Esophagus (tissue), 2 donors: ENCODE measurements at regions not wholly inside any gene's neighbourhood (a gene's known extent, or its start where the extent isn't known, plus 50 kb on each side); places are given as distances from the start of the nearest gene placed in this dataset.

Experiments
- H3K27ac ChIP-seq, 2 donors: one replicate each; pipeline ENCODE4 v1.5.1; 2013; ENCODE audit warnings: low read depth in 2 of 2, mild to moderate bottlenecking in 2 of 2, inconsistent platforms in 1 of 2, low read length in 1 of 2, moderate library complexity in 1 of 2
- H3K27me3 ChIP-seq, 2 donors: one replicate each; pipeline ENCODE4 v1.6.1; 2013; ENCODE audit warnings: low read length in 2 of 2, control low read depth in 1 of 2, mild to moderate bottlenecking in 1 of 2; ENCODE audit not compliant: insufficient read depth in 2 of 2, control insufficient read depth in 1 of 2
- H3K36me3 ChIP-seq, 2 donors: one replicate each; pipeline ENCODE4 v1.6.1; 2013; ENCODE audit warnings: low read length in 1 of 2; ENCODE audit not compliant: control insufficient read depth in 2 of 2, insufficient read depth in 2 of 2
- H3K4me1 ChIP-seq, 2 donors: one replicate each; pipeline ENCODE4 v1.6.1; 2013; ENCODE audit warnings: low read length in 1 of 2; ENCODE audit not compliant: control insufficient read depth in 2 of 2, insufficient read depth in 2 of 2
- H3K4me3 ChIP-seq, 2 donors: one replicate each; pipeline ENCODE4 v1.5.1; 2013; ENCODE audit warnings: low read length in 2 of 2, mild to moderate bottlenecking in 2 of 2, low read depth in 1 of 2, moderate library complexity in 1 of 2
- H3K9me3 ChIP-seq, 2 donors: one replicate each; pipeline ENCODE4 v1.6.1; 2013; ENCODE audit warnings: mild to moderate bottlenecking in 2 of 2, low read depth in 1 of 2, low read length in 1 of 2, moderate library complexity in 1 of 2; ENCODE audit not compliant: control insufficient read depth in 2 of 2, insufficient read depth in 1 of 2
- WGBS, 2 donors: extraction: QIAGEN DNeasy Blood & Tissue Kit; methylation state at CpG; one replicate each; pipeline ENCODE4 v1.1.7; 2013; 5-methylcytosine and 5-hydroxymethylcytosine counted together
- donor health status: healthy with polysubstance abuse.
- donor health status: Bipolar disorder and iron deficiency.

- Histone ChIP-seq H3K27ac (no peak overlapping the region), H3K36me3 (no peaks in the 10 kb centered on the region), H3K9me3 (no peaks in the 10 kb centered on the region), H3K4me3 (no peak overlapping the region), H3K4me1 (no peaks in the 10 kb centered on the region), H3K27me3 (no peaks in the 10 kb centered on the region)
- WGBS, 2 donors = 90 to 91% methylated on average over 3 of the region's 3 CpGs
Observed at GRCh38 chr18:22697561-22697960, 235.6 kb upstream of the RBBP8 start.

GRCh38 chr18:22698711-22699110 lies 234.4 kb upstream of the RBBP8 start:
- WGBS, 2 donors = 82 to 100% methylated on average over 1 of the region's 1 CpG
- H3K36me3 ChIP-seq = no peaks in the 10 kb centered on the region
- H3K27ac ChIP-seq = no peak overlapping the region
- no peak overlapping the region for H3K4me3 ChIP-seq
- H3K27me3 ChIP-seq = no peaks in the 10 kb centered on the region
- H3K9me3 ChIP-seq = no peaks in the 10 kb centered on the region
- no peaks in the 10 kb centered on the region for H3K4me1 ChIP-seq

- no peak overlapping the region for H3K27ac ChIP-seq
- H3K4me1 ChIP-seq = no peaks in the 10 kb centered on the region
- H3K36me3 ChIP-seq = no peaks in the 10 kb centered on the region
- H3K27me3 ChIP-seq = no peaks in the 10 kb centered on the region
- 73 to 81% methylated on average over 9 of the region's 9 CpGs for WGBS, 2 donors
- H3K4me3 ChIP-seq = no peak overlapping the region
- no peaks in the 10 kb centered on the region for H3K9me3 ChIP-seq
Observed at GRCh38 chr18:22699629-22700028, 233.5 kb upstream of the RBBP8 start.

GRCh38 chr18:22700920-22701319 lies 232.2 kb upstream of the RBBP8 start:
- Histone ChIP-seq H3K4me3 (no peak overlapping the region), H3K4me1 (no peaks in the 10 kb centered on the region), H3K36me3 (no peaks in the 10 kb centered on the region), H3K9me3 (no peaks in the 10 kb centered on the region), H3K27ac (no peak overlapping the region), H3K27me3 (no peaks in the 10 kb centered on the region)
- WGBS, 2 donors = 89 to 98% methylated on average over 1 of the region's 1 CpG

GRCh38 chr18:22701326-22701725 lies 231.8 kb upstream of the RBBP8 start:
- Histone ChIP-seq H3K4me1 (no peaks in the 10 kb centered on the region), H3K36me3 (no peaks in the 10 kb centered on the region), H3K4me3 (no peak overlapping the region), H3K9me3 (no peaks in the 10 kb centered on the region), H3K27me3 (no peaks in the 10 kb centered on the region), H3K27ac (no peak overlapping the region)
- 64 to 88% methylated on average over 6 of the region's 6 CpGs for WGBS, 2 donors

GRCh38 chr18:22701795-22702194 lies 231.3 kb upstream of the RBBP8 start:
- H3K4me3 ChIP-seq = no peak overlapping the region
- no peak overlapping the region for H3K27ac ChIP-seq
- no peaks in the 10 kb centered on the region for H3K27me3 ChIP-seq
- WGBS, 2 donors = 81 to 86% methylated on average over 4 of the region's 4 CpGs
- H3K36me3 ChIP-seq = no peaks in the 10 kb centered on the region
- H3K9me3 ChIP-seq = no peaks in the 10 kb centered on the region
- H3K4me1 ChIP-seq = no peaks in the 10 kb centered on the region

- no peaks in the 10 kb centered on the region for H3K36me3 ChIP-seq
- WGBS, 2 donors = 77% methylated on average over 3 of the region's 3 CpGs
- no peaks in the 10 kb centered on the region for H3K27me3 ChIP-seq
- H3K4me1 ChIP-seq = no peaks in the 10 kb centered on the region
- no peak overlapping the region for H3K27ac ChIP-seq
- no peaks in the 10 kb centered on the region for H3K9me3 ChIP-seq
- no peak overlapping the region for H3K4me3 ChIP-seq
Observed at GRCh38 chr18:22702806-22703205, 230.3 kb upstream of the RBBP8 start.

GRCh38 chr18:22703883-22704585 lies 229.1 kb upstream of the RBBP8 start:
- WGBS, 2 donors = 49 to 59% methylated on average over 9 of the region's 9 CpGs

GRCh38 chr18:22704586-22704918 lies 228.6 kb upstream of the RBBP8 start:
- WGBS, 2 donors = 95 to 100% methylated on average over 1 of the region's 1 CpG
- no peak overlapping the region for H3K27ac ChIP-seq
- H3K4me3 ChIP-seq = no peak overlapping the region
- H3K9me3 ChIP-seq = no peaks in the 10 kb centered on the region
- no peaks in the 10 kb centered on the region for H3K36me3 ChIP-seq
- H3K4me1 ChIP-seq = no peaks in the 10 kb centered on the region
- H3K27me3 ChIP-seq = no peaks in the 10 kb centered on the region

More at GRCh38 chr18:22703883-22704585, 229.1 kb upstream of the RBBP8 start:
- Histone ChIP-seq H3K27me3 (no peaks in the 10 kb centered on the region), H3K27ac (no peak overlapping the region), H3K36me3 (no peaks in the 10 kb centered on the region), H3K4me1 (no peaks in the 10 kb centered on the region), H3K9me3 (no peaks in the 10 kb centered on the region), H3K4me3 (no peak overlapping the region)

- Histone ChIP-seq H3K4me1 (no peaks in the 10 kb centered on the region), H3K27me3 (no peaks in the 10 kb centered on the region), H3K4me3 (no peak overlapping the region), H3K27ac (no peak overlapping the region), H3K36me3 (no peaks in the 10 kb centered on the region), H3K9me3 (no peaks in the 10 kb centered on the region)
- WGBS, 2 donors = 76 to 79% methylated on average over 1 of the region's 1 CpG
Observed at GRCh38 chr18:22705328-22705727, 227.8 kb upstream of the RBBP8 start.
